Heart right ventricle (tissue), 16 donors: ENCODE measurements at regions not wholly inside any gene's neighbourhood (a gene's known extent, or its start where the extent isn't known, plus 50 kb on each side); places are given as distances from the start of the nearest gene placed in this dataset.

ENCODE experiments used
- ATAC-seq, 8 donors: fragments of 200-7000 bp; cut with Tn5 transposase; one replicate each; pipeline ENCODE4 v1.9.1; 2020; ENCODE audit warnings: mild to moderate bottlenecking in 8 of 8, moderate library complexity in 8 of 8, moderate number of reproducible peaks in 1 of 8
- DNase-seq, 2 donors: peaks; one replicate each; pipeline ENCODE4 v3.0.0-alpha.2; 2020
- H3K27ac ChIP-seq, 10 donors: fragments of 200-600 bp; sonication (generic) in 2 of 10; one replicate each; pipeline versions ENCODE4 v1.5.0 to v1.8.0; 2020 to 2022; ENCODE audit warnings: mild to moderate bottlenecking in 3 of 10
- H3K27me3 ChIP-seq, 7 donors: fragments of 200-600 bp; one replicate each; pipeline ENCODE4 v1.8.0; 2021 to 2022; ENCODE audit warnings: mild to moderate bottlenecking in 2 of 7
- H3K36me3 ChIP-seq, 9 donors: fragments of 200-600 bp; sonication (generic) in 1 of 9; one replicate each; pipeline versions ENCODE4 v1.5.0 to v1.8.0; 2020 to 2022; ENCODE audit warnings: mild to moderate bottlenecking in 2 of 9
- H3K4me1 ChIP-seq, 9 donors: fragments of 200-600 bp; sonication (generic) in 1 of 9; one replicate each; pipeline versions ENCODE4 v1.5.0 to v1.8.0; 2020 to 2022; ENCODE audit warnings: mild to moderate bottlenecking in 4 of 9
- H3K4me3 ChIP-seq, 10 donors: fragments of 200-600 bp; sonication (generic) in 2 of 10; one replicate each; pipeline versions ENCODE4 v1.5.0 to v1.8.0; 2020 to 2022; ENCODE audit warnings: mild to moderate bottlenecking in 7 of 10, moderate library complexity in 2 of 10
- H3K9me3 ChIP-seq, 11 donors: fragments of 200-600 bp in 10 of 11; sonication (generic) in 2 of 11; one replicate each; pipeline versions ENCODE4 v1.5.0 to v1.8.0; 2013 to 2022; ENCODE audit warnings: mild to moderate bottlenecking in 2 of 11, control low read depth in 1 of 11, moderate library complexity in 1 of 11
- CTCF ChIP-seq, 9 donors: fragments of 200-600 bp; sonication (generic) in 2 of 9; IDR thresholded peaks; one replicate each; pipeline versions ENCODE4 v1.5.0 to v1.8.0; 2021 to 2022; ENCODE audit warnings: antibody characterized with exemption in 9 of 9, mild to moderate bottlenecking in 5 of 9, moderate library complexity in 1 of 9
- WGBS, 2 donors: extraction: QIAGEN DNeasy Blood & Tissue Kit; methylation state at CpG; one replicate each; pipeline ENCODE4 v1.1.7; 2013; ENCODE audit warnings: inconsistent platforms in 1 of 2; 5-methylcytosine and 5-hydroxymethylcytosine counted together
- intact Hi-C, 10 donors: fragments of 100-400 bp; cut with DNase I; formaldehyde crosslinking; loops; one replicate each; pipeline versions ENCODE4 v1.11.1 to v1.14.2; 2022
- donor health status: Arrhythmogenic right ventricular cardiomyopathy.
- donor health status: ischemic (EF 13 %, LVEDD 7.1; RV severe dilation, severe dysfunction).
- donor health status: healthy with polysubstance abuse.
- donor health status: DM: no; HTN: yes; CAD: no.
- donor health status: DM: no; HTN: no; CAD: no.
- donor health status: ischemic (EF 25% LVEDD 6.9; RV normal size, moderate dysfunction).
- donor health status: ischemic (EF 25% LVEDD 5.7; RV mildly dilated, moderate dysfunction).
- donor health status: healthy.
- donor health status: DM: yes; HTN: yes; CAD: no.
- donor health status: Ischemic cardiomyopathy.
- donor health status: ischemic (EF 35%, LVEDD 5.7; RV mildly dilated, moderate dysfunction).
- donor health status: nonischemic (EF 11% LVEDD 7.7; RV severe dilation, severe dysfunction).
- donor health status: DM: yes; HTN: yes; CAD: no.
- donor health status: PGD.
- donor health status: ischemic (EF 29% LVEDD 5.4; RV normal size, mild dysfunction).
- donor health status: nonischemic (EF 23%, LVEDD 6.1; RV moderate dilation, normal function).

DNA sequence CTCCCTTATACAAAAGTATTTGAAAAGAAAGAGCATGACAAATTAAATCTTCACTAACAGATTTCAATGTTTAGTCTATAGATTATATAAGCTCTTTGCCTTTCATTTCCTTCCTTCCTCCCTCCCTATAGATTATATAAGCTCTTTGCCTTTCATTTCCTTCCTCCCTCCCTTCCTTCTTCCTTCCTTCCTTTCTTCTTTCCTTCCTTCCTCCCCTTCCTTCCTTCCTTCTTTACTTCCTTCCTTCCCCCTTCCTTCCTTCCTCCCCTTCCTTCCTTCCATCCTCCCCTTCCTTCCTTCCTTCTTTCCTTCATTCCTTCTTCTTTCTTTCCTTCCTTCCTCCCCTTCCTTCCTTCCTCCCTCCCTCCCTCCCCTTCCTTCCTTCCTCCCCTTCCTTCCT is 209.8 kb upstream of the CBLB start:
- intact Hi-C loops, result no loop called here
- Histone ChIP-seq H3K27me3 (no peaks in the 10 kb centered on the region), H3K9me3 (peaks cover 0 to 4% (median 0%) of the 10 kb centered on the region in 11 donors), H3K4me1 (peaks cover 0 to 6% (median 0%) of the 10 kb centered on the region in 9 donors), H3K4me3 (no peak overlapping the region), H3K36me3 (no peaks in the 10 kb centered on the region), H3K27ac (no peak overlapping the region)
- ATAC-seq, result no peak
- TF ChIP-seq CTCF (IDR thresholded peaks at IDR 0.05), result no peak
- DNase-seq, result no peak

DNA sequence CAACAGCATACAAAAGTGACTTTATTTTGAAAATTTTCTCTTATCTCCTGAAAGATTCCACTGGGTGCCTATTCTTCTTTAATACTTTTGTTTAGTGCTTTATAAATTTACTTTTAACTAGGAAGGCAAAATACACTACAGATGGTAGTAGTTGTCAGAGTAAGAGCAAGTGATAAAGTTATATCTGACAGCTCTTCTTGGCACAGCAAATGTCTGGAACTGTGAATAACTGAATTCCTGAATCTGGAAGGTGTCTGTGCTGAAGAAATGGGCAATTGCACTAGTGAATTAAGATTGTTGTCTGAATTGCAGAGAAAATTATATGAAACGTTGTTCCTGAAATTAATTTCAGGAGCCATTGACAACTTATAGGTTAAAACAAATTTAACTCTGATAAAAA is 213.8 kb upstream of the CBLB start:
- no peak for TF ChIP-seq CTCF (IDR thresholded peaks at IDR 0.05)
- 49 to 64% methylated on average over 1 of the region's 1 CpG for WGBS, 2 donors
- Histone ChIP-seq H3K4me3 (no peak overlapping the region), H3K36me3 (no peaks in the 10 kb centered on the region), H3K4me1 (peaks cover 0 to 6% (median 0%) of the 10 kb centered on the region in 9 donors), H3K27ac (no peak overlapping the region), H3K27me3 (no peaks in the 10 kb centered on the region), H3K9me3 (peaks cover 0 to 4% (median 0%) of the 10 kb centered on the region in 11 donors)
- no peak for DNase-seq
- intact Hi-C loops, result no loop called here
- no peak for ATAC-seq

DNA sequence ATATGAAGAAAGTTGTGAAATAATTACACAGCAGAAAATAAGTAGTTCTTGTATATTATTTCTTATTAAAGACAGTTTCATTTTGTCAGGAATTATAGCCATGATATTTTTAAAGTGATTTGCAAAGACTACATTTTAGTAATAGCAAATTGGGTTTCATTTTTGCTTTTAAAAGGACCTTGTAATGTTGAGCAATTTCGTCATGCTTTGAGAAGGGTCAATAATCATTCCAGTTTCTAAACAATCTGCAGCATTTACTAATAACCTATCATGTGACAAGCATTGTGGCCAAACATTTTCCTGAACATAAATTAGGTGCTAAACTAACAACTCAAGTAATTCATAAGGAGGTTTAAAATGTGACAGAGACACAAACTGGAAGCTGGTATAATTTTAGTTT is 214.4 kb upstream of the CBLB start:
- H3K4me3 ChIP-seq, result no peak overlapping the region
- no peak for TF ChIP-seq CTCF (IDR thresholded peaks at IDR 0.05)
- 73 to 84% methylated on average over 1 of the region's 1 CpG for WGBS, 2 donors
- intact Hi-C loops, result no loop called here
- no peaks in the 10 kb centered on the region for H3K36me3 ChIP-seq
- DNase-seq (no peak), ATAC-seq (no peak)
- peaks cover 0 to 4% (median 0%) of the 10 kb centered on the region in 11 donors for H3K9me3 ChIP-seq
- no peak overlapping the region for H3K27ac ChIP-seq
- H3K4me1 ChIP-seq, result peaks cover 0 to 6% (median 0%) of the 10 kb centered on the region in 9 donors
- no peaks in the 10 kb centered on the region for H3K27me3 ChIP-seq

- 94 to 95% methylated on average over 1 of the region's 1 CpG for WGBS, 2 donors
- no peak overlapping the region for H3K4me3 ChIP-seq
- no peaks in the 10 kb centered on the region for H3K36me3 ChIP-seq
- TF ChIP-seq CTCF (IDR thresholded peaks at IDR 0.05), result no peak
- H3K27ac ChIP-seq, result no peak overlapping the region
- no peaks in the 10 kb centered on the region for H3K27me3 ChIP-seq
- DNase-seq (no peak), ATAC-seq (no peak)
- H3K4me1 ChIP-seq, result peaks cover 0 to 6% (median 0%) of the 10 kb centered on the region in 9 donors
- no peaks in the 10 kb centered on the region for H3K9me3 ChIP-seq
- intact Hi-C loops, result no loop called here
Observed at GRCh38 chr3:106083854-106084253, 215.0 kb upstream of the CBLB start.

GRCh38 chr3:106086038-106086437 is 217.2 kb upstream of the CBLB start:
- Histone ChIP-seq H3K36me3 (no peaks in the 10 kb centered on the region), H3K27ac (no peak overlapping the region), H3K9me3 (no peaks in the 10 kb centered on the region), H3K4me1 (peaks cover 0 to 6% (median 0%) of the 10 kb centered on the region in 9 donors), H3K4me3 (no peak overlapping the region), H3K27me3 (no peaks in the 10 kb centered on the region)
- intact Hi-C loops, result no loop called here
- 73 to 83% methylated on average over 1 of the region's 1 CpG for WGBS, 2 donors
- DNase-seq, result no peak
- no peak for TF ChIP-seq CTCF (IDR thresholded peaks at IDR 0.05)
- no peak for ATAC-seq
